ENCODE measurements at regions not wholly inside any gene's neighbourhood (a gene's known extent, or its start where the extent isn't known, plus 50 kb on each side); places are given as distances from the start of the nearest gene placed in this dataset.

GRCh38 chr17:73872816-73873215 lies 228.6 kb upstream of the SDK2 start:
- TF ChIP-seq CTCF (IDR thresholded peaks at IDR 0.05) (no peak), EZH2phosphoT487 (IDR thresholded peaks at IDR 0.05) (no peak), EZH2 (IDR thresholded peaks at IDR 0.05) (no peak)

All from neural progenitor cell (in vitro differentiated cells).